SK-N-SH (cell line): ENCODE measurements at regions not wholly inside any gene's neighbourhood (a gene's known extent, or its start where the extent isn't known, plus 50 kb on each side); places are given as distances from the start of the nearest gene placed in this dataset.

Source experiments
- MXI1 ChIP-seq: IDR thresholded peaks from 2 replicates; pipeline ENCODE4 v1.6.1; 2012; ENCODE audit warnings: mild to moderate bottlenecking, low read depth, low read length, improper control_type of control experiment
- POLR2AphosphoS5 ChIP-seq: IDR thresholded peaks from 2 replicates; pipeline ENCODE4 v1.6.1; 2012; ENCODE audit warnings: low read depth, low read length
- RFX5 ChIP-seq: IDR thresholded peaks from 2 replicates; pipeline ENCODE4 v1.6.1; 2012; ENCODE audit warnings: mild to moderate bottlenecking, improper control_type of control experiment, low read length
- YY1 ChIP-seq: IDR thresholded peaks from 2 replicates; pipeline ENCODE4 v1.4.0; 2012; ENCODE audit warnings: low read depth, mild to moderate bottlenecking
- TF ChIP-seq, protein P1 (sequence below): fragments of 200-600 bp; sonication (generic); IDR thresholded peaks from 2 replicates; pipeline ENCODE4 v1.6.1; 2017; ENCODE audit warnings: antibody characterized with exemption, mild to moderate bottlenecking, moderate library complexity
- TF ChIP-seq, protein P2 (sequence below): IDR thresholded peaks from 2 replicates; pipeline ENCODE4 v1.4.0; 2012; ENCODE audit warnings: low read depth, borderline replicate concordance
- TF ChIP-seq, protein P3 (sequence below): IDR thresholded peaks from 2 replicates; pipeline ENCODE4 v1.4.0; 2012; ENCODE audit warnings: low read depth
- TF ChIP-seq, protein P4 (sequence below): fragments of 150-350 bp; IDR thresholded peaks from 2 replicates; pipeline ENCODE4 v1.6.1; 2016; ENCODE audit warnings: mild to moderate bottlenecking, low read depth, low read length

DNA sequence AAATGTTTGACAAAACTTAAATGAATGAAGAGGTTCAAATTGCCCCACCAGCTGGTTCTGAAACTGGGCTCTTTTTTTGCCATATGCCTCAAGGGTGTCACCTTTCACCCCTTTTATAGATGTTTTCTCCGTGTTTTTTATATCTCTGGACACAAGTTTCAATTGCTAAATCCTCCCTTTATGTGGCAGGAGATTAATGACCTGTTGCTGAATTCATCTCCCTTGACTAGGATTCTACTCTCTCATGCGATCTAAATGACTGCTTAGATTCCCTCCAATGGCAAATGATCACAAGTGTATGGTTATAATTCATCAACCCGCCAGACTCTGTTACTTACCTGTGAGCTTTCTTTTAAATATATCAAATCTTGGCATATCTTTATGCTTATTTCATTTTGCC lies 677.0 kb upstream of the POT1 start:
- TF ChIP-seq, protein P1, sequence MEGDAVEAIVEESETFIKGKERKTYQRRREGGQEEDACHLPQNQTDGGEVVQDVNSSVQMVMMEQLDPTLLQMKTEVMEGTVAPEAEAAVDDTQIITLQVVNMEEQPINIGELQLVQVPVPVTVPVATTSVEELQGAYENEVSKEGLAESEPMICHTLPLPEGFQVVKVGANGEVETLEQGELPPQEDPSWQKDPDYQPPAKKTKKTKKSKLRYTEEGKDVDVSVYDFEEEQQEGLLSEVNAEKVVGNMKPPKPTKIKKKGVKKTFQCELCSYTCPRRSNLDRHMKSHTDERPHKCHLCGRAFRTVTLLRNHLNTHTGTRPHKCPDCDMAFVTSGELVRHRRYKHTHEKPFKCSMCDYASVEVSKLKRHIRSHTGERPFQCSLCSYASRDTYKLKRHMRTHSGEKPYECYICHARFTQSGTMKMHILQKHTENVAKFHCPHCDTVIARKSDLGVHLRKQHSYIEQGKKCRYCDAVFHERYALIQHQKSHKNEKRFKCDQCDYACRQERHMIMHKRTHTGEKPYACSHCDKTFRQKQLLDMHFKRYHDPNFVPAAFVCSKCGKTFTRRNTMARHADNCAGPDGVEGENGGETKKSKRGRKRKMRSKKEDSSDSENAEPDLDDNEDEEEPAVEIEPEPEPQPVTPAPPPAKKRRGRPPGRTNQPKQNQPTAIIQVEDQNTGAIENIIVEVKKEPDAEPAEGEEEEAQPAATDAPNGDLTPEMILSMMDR, result no peak
- TF ChIP-seq, protein P2, sequence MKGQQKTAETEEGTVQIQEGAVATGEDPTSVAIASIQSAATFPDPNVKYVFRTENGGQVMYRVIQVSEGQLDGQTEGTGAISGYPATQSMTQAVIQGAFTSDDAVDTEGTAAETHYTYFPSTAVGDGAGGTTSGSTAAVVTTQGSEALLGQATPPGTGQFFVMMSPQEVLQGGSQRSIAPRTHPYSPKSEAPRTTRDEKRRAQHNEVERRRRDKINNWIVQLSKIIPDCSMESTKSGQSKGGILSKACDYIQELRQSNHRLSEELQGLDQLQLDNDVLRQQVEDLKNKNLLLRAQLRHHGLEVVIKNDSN, result no peak
- TF ChIP-seq, protein P3, sequence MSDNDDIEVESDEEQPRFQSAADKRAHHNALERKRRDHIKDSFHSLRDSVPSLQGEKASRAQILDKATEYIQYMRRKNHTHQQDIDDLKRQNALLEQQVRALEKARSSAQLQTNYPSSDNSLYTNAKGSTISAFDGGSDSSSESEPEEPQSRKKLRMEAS, result no peak
- TF ChIP-seq RFX5, result no peak
- no peak for TF ChIP-seq MXI1
- no peak for TF ChIP-seq YY1
- TF ChIP-seq, protein P4, sequence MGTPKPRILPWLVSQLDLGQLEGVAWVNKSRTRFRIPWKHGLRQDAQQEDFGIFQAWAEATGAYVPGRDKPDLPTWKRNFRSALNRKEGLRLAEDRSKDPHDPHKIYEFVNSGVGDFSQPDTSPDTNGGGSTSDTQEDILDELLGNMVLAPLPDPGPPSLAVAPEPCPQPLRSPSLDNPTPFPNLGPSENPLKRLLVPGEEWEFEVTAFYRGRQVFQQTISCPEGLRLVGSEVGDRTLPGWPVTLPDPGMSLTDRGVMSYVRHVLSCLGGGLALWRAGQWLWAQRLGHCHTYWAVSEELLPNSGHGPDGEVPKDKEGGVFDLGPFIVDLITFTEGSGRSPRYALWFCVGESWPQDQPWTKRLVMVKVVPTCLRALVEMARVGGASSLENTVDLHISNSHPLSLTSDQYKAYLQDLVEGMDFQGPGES, result no peak
- TF ChIP-seq POLR2AphosphoS5, result no peak
